ENCODE measurements at regions not wholly inside any gene's neighbourhood (a gene's known extent, or its start where the extent isn't known, plus 50 kb on each side); places are given as distances from the start of the nearest gene placed in this dataset.

DNA sequence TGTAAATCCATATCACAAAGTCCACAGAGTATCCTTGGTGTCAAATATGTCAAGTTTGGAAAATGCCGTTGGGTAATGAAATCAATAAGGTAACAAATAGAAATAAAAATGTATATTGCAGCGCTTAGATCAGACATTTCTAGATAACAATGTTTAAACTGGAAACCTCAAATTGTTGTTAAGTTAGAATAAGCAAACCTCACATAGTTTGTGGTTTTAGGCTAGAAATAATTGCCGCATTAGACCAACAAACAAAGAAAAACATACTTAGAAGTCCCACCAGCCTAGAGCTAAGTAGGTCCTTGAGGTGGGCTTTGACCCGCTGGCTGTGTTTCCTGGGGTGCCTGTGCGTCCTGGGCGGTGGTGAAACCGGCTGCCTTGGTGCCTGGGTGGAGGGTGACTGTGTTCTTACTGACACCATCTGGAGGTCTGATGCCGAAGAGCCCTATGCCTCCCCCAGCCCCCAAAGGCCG lies 71.4 kb downstream of the DACT2 start:
- Histone ChIP-seq H3K27me3 (no peaks in the 10 kb centered on the region), H3K4me3 (no peak overlapping the region), H3K27ac (no peak overlapping the region), H3K36me3 (no peaks in the 10 kb centered on the region), H3K9me3 (no peaks in the 10 kb centered on the region), H3K4me1 (peaks cover 8 to 22% (median 19%) of the 10 kb centered on the region in 4 donors)
- 52 to 72% (median 63%) methylated on average over 9 of the region's 9 CpGs for WGBS, 5 donors
- intact Hi-C loops (cut with DNase I; ENCODE audit: low total_unique reads): no loop called here
- TF ChIP-seq POLR2AphosphoS5 (IDR thresholded peaks at IDR 0.05) (no peak), POLR2A (IDR thresholded peaks at IDR 0.05) (no peak), EP300 (IDR thresholded peaks at IDR 0.05) (no peak), CTCF (IDR thresholded peaks at IDR 0.05) (no peak)
- no peak for DNase-seq

DNA sequence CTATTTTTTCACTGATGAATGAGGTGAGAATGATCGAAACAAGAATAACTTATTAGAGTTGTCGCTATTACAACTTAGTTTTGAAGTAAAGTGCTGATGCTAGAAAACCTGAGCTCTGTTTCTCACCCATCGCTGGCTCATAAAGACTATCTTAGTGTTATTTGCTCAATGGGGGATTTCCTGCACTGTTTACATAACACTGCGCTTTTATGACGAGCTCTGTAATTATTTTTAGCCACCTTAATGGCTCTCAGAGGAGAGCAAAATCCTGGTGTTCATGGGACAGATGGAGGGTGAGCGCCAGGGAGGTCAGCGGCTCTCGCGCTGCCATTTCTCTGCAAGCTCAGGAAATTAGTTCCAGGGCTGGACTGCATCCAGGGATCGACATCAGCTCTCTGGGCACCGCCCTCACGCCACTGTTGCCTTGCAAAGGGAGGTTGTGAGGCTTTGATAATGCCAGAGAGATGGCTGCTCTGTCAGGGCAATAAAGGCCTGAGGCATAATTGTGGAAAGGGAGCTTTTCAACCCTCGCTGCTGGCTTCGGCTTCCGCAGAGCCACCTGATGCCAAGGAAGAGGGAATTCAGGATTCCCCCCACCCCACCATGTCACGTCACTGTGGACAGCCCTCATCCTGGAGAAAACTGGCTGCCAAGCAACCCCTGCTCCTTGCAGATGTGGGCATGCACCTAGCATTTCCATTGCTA lies 72.0 kb downstream of the DACT2 start:
- peaks cover 8 to 21% (median 18%) of the 10 kb centered on the region in 4 donors for H3K4me1 ChIP-seq
- intact Hi-C loops (cut with DNase I; ENCODE audit: low total_unique reads): no loop called here
- H3K9me3 ChIP-seq: no peaks in the 10 kb centered on the region
- no peak overlapping the region for H3K4me3 ChIP-seq
- no peak overlapping the region for H3K27ac ChIP-seq
- WGBS, 5 donors: 20 to 29% (median 25%) methylated on average over 15 to 16 of the region's 16 CpGs
- no peaks in the 10 kb centered on the region for H3K27me3 ChIP-seq
- peak; percentile 68 to 87 for DNase-seq
- TF ChIP-seq POLR2AphosphoS5 (IDR thresholded peaks at IDR 0.05) (no peak), CTCF (IDR thresholded peaks at IDR 0.05) (no peak), POLR2A (IDR thresholded peaks at IDR 0.05) (no peak), EP300 (IDR thresholded peaks at IDR 0.05) (no peak)
- no peaks in the 10 kb centered on the region for H3K36me3 ChIP-seq

DNA sequence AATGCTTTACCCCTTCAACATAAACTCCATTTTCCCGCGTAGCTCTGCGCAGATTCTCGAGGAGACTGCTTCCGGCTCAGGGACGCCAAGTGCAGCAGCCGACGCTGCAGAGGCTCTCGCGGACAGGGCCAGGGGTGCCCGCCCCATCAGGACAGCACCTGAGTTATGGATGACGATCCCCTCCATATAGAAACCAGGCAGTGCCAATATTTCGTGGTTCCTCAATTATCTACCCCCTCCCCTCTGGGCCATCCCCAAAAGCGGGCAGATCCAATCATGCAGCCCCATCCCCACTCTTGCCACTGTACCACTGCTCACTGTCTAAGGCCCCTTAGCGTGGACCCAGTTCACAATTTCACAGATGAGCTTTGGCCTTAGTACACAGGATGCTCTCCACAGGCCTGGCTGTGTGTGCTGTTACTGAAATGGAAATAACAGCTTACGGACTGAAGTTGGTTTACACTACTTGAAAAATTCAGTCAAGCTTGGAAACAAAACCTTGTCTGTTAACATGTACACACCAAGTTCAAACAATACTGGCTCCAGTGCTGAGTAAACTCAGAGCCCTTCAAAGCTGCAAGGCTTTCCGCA lies 74.5 kb downstream of the DACT2 start:
- DNase-seq: no peak
- WGBS, 5 donors: 83 to 89% (median 85%) methylated on average over 17 of the region's 17 CpGs
- TF ChIP-seq POLR2A (IDR thresholded peaks at IDR 0.05): no peak
- TF ChIP-seq EP300 (IDR thresholded peaks at IDR 0.05): no peak
- no peak for TF ChIP-seq CTCF (IDR thresholded peaks at IDR 0.05)
- TF ChIP-seq POLR2AphosphoS5 (IDR thresholded peaks at IDR 0.05): no peak
- Histone ChIP-seq H3K27me3 (peaks cover 0 to 4% (median 0%) of the 10 kb centered on the region in 3 donors), H3K36me3 (no peaks in the 10 kb centered on the region), H3K9me3 (no peaks in the 10 kb centered on the region), H3K27ac (no peak overlapping the region), H3K4me1 (peaks cover 8 to 21% (median 18%) of the 10 kb centered on the region in 4 donors), H3K4me3 (no peak overlapping the region)
- intact Hi-C loops (cut with DNase I; ENCODE audit: low total_unique reads): no loop called here

DNA sequence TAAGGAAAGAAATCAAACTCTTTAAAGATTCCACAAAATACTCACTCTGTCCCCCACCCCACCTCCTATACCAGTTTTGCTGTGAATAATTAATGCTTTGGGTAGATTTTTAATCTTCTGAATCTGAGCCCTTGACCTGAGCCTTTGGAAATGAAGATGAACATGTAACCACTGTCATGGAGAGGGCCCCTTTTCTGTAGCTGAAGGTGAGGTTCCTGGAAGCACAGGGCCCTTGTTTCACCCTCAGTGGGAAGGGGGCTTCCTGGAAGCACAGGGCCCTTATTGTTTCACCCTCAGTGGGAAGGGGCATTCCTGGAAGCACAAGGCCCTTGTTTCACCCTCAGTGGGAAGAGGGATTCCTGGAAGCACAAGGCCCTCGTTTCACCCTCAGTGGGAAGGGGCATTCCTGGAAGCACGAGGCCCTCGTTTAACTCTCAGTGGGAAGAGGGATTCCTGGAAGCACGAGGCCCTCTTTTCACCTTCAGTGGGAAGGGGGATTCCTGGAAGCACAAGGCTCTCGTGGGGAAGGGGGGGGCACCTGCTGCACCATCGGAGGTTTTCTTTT lies 75.7 kb downstream of the DACT2 start:
- Histone ChIP-seq H3K9me3 (no peaks in the 10 kb centered on the region), H3K4me1 (peaks cover 8 to 21% (median 15%) of the 10 kb centered on the region in 4 donors), H3K4me3 (no peak overlapping the region), H3K36me3 (no peaks in the 10 kb centered on the region), H3K27me3 (peaks cover 0 to 4% (median 0%) of the 10 kb centered on the region in 3 donors), H3K27ac (no peak overlapping the region)
- DNase-seq: no peak
- 64 to 83% (median 73%) methylated on average over 6 of the region's 6 CpGs for WGBS, 5 donors
- intact Hi-C loops (cut with DNase I; ENCODE audit: low total_unique reads): no loop called here
- TF ChIP-seq CTCF (IDR thresholded peaks at IDR 0.05) (no peak), POLR2A (IDR thresholded peaks at IDR 0.05) (no peak), EP300 (IDR thresholded peaks at IDR 0.05) (no peak), POLR2AphosphoS5 (IDR thresholded peaks at IDR 0.05) (no peak)

Measured in stomach (tissue), 8 donors.